A549 (cell line): ENCODE measurements at regions not wholly inside any gene's neighbourhood (a gene's known extent, or its start where the extent isn't known, plus 50 kb on each side); places are given as distances from the start of the nearest gene placed in this dataset.

ENCODE experiments used
- ATAC-seq, 2 experiments: fragments of 200-7000 bp in 1 of 2; fragments of >200 bp in 1 of 2; cut with Nextera tagmentation in 1 of 2; cut with Tn5 transposase in 1 of 2; 3 replicates each; pipeline versions ENCODE4 v1.8.0 to v1.9.1; 2018 to 2020; ENCODE audit warnings: mild to moderate bottlenecking in 1 of 2, moderate library complexity in 1 of 2
- CTCF ChIA-PET: fragments of 300-600 bp; sonication (Branson Sonifier 250); formaldehyde crosslinking; extraction: SDS; loops from one replicate; lab custom pipeline; 2021; ENCODE audit warnings: antibody characterized with exemption, inconsistent platforms; lab: Yijun Ruan, JAX
- POLR2A ChIA-PET: fragments of 350-600 bp; formaldehyde crosslinking; extraction: SDS; loops from one replicate; lab custom pipeline; 2021; ENCODE audit warnings: antibody characterized with exemption, inconsistent platforms; lab: Yijun Ruan, JAX
- DNase-seq, 2 experiments: peaks; one replicate each; pipeline versions ENCODE4 v3.0.0 to v3.0.0-alpha.2; 2011 to 2016; ENCODE audit warnings: low read depth in 1 of 2, low spot score in 1 of 2
- FAIRE-seq: peaks from 2 replicates; lab custom pipeline; 2011; peaks lifted over from hg19 to GRCh38; lab: Jason Lieb, UNC
- H3K27ac ChIP-seq, 2 experiments: fragments of >200 bp; sonication (Bioruptor Twin); formaldehyde crosslinking; 3 replicates each; pipeline ENCODE4 v1.5.1; 2016 to 2017
- H3K4me1 ChIP-seq: fragments of >200 bp; sonication (Bioruptor Twin); formaldehyde crosslinking; 3 replicates; pipeline ENCODE4 v1.6.1; 2016
- H3K4me2 ChIP-seq: fragments of >200 bp; sonication (Bioruptor Twin); formaldehyde crosslinking; 3 replicates; pipeline ENCODE4 v1.6.1; 2016
- H3K4me3 ChIP-seq: fragments of >200 bp; sonication (Bioruptor Twin); formaldehyde crosslinking; 3 replicates; pipeline ENCODE4 v1.5.1; 2016
- H3K9me3 ChIP-seq: fragments of >200 bp; sonication (Bioruptor Twin); formaldehyde crosslinking; 3 replicates; pipeline ENCODE4 v1.6.1; 2016
- CBX2 ChIP-seq: fragments of 200-600 bp; sonication (generic); IDR thresholded peaks from 2 replicates; pipeline ENCODE4 v1.6.1; 2016; ENCODE audit warnings: low read depth, mild to moderate bottlenecking, borderline replicate concordance
- CBX8 ChIP-seq: fragments of 200-600 bp; sonication (generic); IDR thresholded peaks from 2 replicates; pipeline ENCODE4 v1.6.1; 2016
- CEBPB ChIP-seq, 2 experiments: fragments of >200 bp in 1 of 2; sonication (Bioruptor Twin) in 1 of 2; formaldehyde crosslinking in 1 of 2; IDR thresholded peaks; 2 replicates each; pipeline ENCODE4 v1.6.1; 2012 to 2016
- CHD4 ChIP-seq: fragments of 200-600 bp; sonication (generic); IDR thresholded peaks from 2 replicates; pipeline ENCODE4 v1.6.1; 2016; ENCODE audit warnings: antibody characterized with exemption, mild to moderate bottlenecking, borderline replicate concordance
- ESRRA ChIP-seq: fragments of 150-350 bp; IDR thresholded peaks from 2 replicates; pipeline ENCODE4 v1.6.1; 2014; ENCODE audit warnings: mild to moderate bottlenecking, low read length, borderline replicate concordance
- FOSL2 ChIP-seq, 2 experiments: fragments of 450-650 bp in 1 of 2; fragments of >200 bp in 1 of 2; sonication (Bioruptor Twin) in 1 of 2; formaldehyde crosslinking; IDR thresholded peaks; 2 replicates each; pipeline versions ENCODE4 v1.5.0 to v1.6.1; 2016 to 2020; ENCODE audit warnings: mild to moderate bottlenecking in 1 of 2, moderate library complexity in 1 of 2
- GATA3 ChIP-seq: IDR thresholded peaks from 2 replicates; pipeline ENCODE4 v1.6.1; 2012; ENCODE audit warnings: borderline replicate concordance
- HDAC2 ChIP-seq: fragments of 200-600 bp; sonication (generic); IDR thresholded peaks from 2 replicates; pipeline ENCODE4 v1.6.1; 2016
- HOXA7 ChIP-seq: fragments of 250-450 bp; sonication (Bioruptor Pico); IDR thresholded peaks from 2 replicates; pipeline ENCODE4 v1.5.0; 2020; ENCODE audit warnings: mild to moderate bottlenecking, moderate library complexity
- JUNB ChIP-seq: fragments of >200 bp; sonication (Bioruptor Twin); formaldehyde crosslinking; IDR thresholded peaks from 2 replicates; pipeline ENCODE4 v1.6.1; 2016
- MAFK ChIP-seq: fragments of 450-650 bp; IDR thresholded peaks from 2 replicates; pipeline ENCODE4 v1.6.1; 2014; ENCODE audit not compliant: partially characterized antibody
- MAZ ChIP-seq: fragments of 150-350 bp; IDR thresholded peaks from 2 replicates; pipeline ENCODE4 v1.6.1; 2014; ENCODE audit warnings: antibody characterized with exemption, low read depth, low read length, borderline replicate concordance
- NPAS2 ChIP-seq: fragments of 250-450 bp; sonication (Bioruptor Pico); IDR thresholded peaks from 2 replicates; pipeline ENCODE4 v1.8.0; 2022; ENCODE audit warnings: mild to moderate bottlenecking, moderate library complexity, borderline replicate concordance
- NR3C1 ChIP-seq: fragments of >200 bp; sonication (Bioruptor Twin); formaldehyde crosslinking; IDR thresholded peaks from 3 replicates; pipeline ENCODE4 v1.6.1; 2017
- POLR2AphosphoS2 ChIP-seq: conservative IDR thresholded peaks from 2 replicates; pipeline ENCODE4 v1.6.1; 2012; ENCODE audit warnings: low read length, improper control_type of control experiment, inconsistent platforms
- RARB ChIP-seq: fragments of 250-450 bp; sonication (Bioruptor Pico); IDR thresholded peaks from 2 replicates; pipeline ENCODE4 v1.8.0; 2021; ENCODE audit warnings: mild to moderate bottlenecking, moderate library complexity
- RCOR1 ChIP-seq: fragments of 150-350 bp; IDR thresholded peaks from 2 replicates; pipeline ENCODE4 v1.6.1; 2014; ENCODE audit warnings: antibody characterized with exemption, low read length, low read depth
- RFX5 ChIP-seq: fragments of 450-650 bp; IDR thresholded peaks from 2 replicates; pipeline ENCODE4 v1.7.1; 2014; ENCODE audit warnings: antibody characterized with exemption, mild to moderate bottlenecking, moderate library complexity
- RNF2 ChIP-seq: fragments of 200-600 bp; sonication (generic); IDR thresholded peaks from 2 replicates; pipeline ENCODE4 v1.6.1; 2016; ENCODE audit warnings: low read depth, mild to moderate bottlenecking, antibody characterized with exemption, moderate library complexity, borderline replicate concordance
- USF2 ChIP-seq: fragments of 450-650 bp; IDR thresholded peaks from 2 replicates; pipeline ENCODE4 v1.6.1; 2014; ENCODE audit warnings: antibody characterized with exemption
- ZSCAN20 ChIP-seq: fragments of 250-450 bp; sonication (Bioruptor Pico); IDR thresholded peaks from 2 replicates; pipeline ENCODE4 v1.8.0; 2022; ENCODE audit warnings: mild to moderate bottlenecking, moderate library complexity
- WGBS: methylation state at CpG from one replicate; pipeline ENCODE4 v1.1.6; 2017; ENCODE audit errors: missing lambda C conversion rate; 5-methylcytosine and 5-hydroxymethylcytosine counted together
- TF ChIP-seq, protein P1 (sequence below): fragments of >200 bp; sonication (Bioruptor Twin); formaldehyde crosslinking; IDR thresholded peaks from 3 replicates; pipeline ENCODE4 v1.5.1; 2016
- TF ChIP-seq, protein P2 (sequence below): IDR thresholded peaks from 2 replicates; pipeline ENCODE4 v1.6.1; 2012; ENCODE audit warnings: low read depth, borderline replicate concordance

- no peak for TF ChIP-seq ZSCAN20 (CRISPR knock-in tag)
- TF ChIP-seq HDAC2: no peak
- TF ChIP-seq RCOR1: no peak
- TF ChIP-seq NPAS2 (CRISPR knock-in tag): no peak
Measured at GRCh38 chr1:177820213-177820612, 149.6 kb downstream of the SEC16B start (continued).

DNA sequence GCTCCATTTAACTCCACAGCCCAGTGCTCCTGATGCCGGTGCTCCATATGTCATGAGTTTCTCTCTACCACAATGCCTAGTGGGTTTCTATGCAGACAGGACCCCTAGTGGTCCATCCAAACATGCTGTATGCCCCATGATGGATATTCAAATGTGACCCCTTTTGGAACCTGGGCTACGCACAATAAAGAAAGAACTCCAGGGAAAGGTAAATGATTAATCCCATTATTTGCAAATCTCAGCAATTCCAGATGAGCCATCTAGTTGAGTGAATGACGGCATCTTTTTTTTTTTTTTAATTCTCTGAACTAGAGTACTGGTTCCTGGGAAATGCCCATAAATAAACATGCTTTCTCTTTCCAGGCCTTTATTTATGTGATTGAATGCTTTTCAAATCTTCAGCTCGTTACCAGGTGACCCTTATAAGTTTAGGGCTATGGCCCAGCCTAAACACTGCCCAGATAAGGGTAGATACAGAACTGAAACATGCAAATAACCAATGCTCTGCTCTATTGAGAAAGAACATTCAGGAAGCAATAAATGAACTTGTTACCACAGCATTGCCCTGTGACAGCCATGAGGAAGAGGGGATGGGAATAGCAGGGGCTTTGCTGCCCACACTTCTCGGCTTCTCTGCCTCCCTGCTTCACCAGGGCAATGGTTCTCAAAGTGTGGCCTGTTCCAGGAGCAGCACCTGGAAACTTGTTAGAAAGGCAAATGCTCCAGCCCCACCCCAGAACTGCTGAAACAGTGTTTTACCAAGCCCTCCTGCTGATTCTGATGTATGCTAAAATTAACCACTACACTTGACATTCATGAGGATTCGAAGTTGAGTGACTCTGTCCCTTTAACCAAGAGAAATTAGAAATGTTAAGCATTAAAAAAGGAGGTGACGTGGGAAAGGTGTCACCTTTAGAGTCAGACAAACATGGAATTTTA is 151.7 kb downstream of the SEC16B start:
- no peak overlapping the region for H3K4me2 ChIP-seq
- DNase-seq: no peak
- CTCF ChIA-PET: interaction anchor here (0.6 kb wide), 1 partner anchor 78 kb away, joined by 3 read pairs; no protein-coding TSS in a partner anchor
- TF ChIP-seq CEBPB (IDR thresholded peaks at IDR 0.05) (no peak), MAFK (peak; percentile 26), ESRRA (no peak)
- TF ChIP-seq, protein P1, sequence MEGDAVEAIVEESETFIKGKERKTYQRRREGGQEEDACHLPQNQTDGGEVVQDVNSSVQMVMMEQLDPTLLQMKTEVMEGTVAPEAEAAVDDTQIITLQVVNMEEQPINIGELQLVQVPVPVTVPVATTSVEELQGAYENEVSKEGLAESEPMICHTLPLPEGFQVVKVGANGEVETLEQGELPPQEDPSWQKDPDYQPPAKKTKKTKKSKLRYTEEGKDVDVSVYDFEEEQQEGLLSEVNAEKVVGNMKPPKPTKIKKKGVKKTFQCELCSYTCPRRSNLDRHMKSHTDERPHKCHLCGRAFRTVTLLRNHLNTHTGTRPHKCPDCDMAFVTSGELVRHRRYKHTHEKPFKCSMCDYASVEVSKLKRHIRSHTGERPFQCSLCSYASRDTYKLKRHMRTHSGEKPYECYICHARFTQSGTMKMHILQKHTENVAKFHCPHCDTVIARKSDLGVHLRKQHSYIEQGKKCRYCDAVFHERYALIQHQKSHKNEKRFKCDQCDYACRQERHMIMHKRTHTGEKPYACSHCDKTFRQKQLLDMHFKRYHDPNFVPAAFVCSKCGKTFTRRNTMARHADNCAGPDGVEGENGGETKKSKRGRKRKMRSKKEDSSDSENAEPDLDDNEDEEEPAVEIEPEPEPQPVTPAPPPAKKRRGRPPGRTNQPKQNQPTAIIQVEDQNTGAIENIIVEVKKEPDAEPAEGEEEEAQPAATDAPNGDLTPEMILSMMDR: no peak
- no peak overlapping the region for H3K4me3 ChIP-seq
- no peak for FAIRE-seq
- no peaks in the 10 kb centered on the region for H3K9me3 ChIP-seq
- ATAC-seq: no peak
- WGBS: 16% methylated on average over 7 of the region's 7 CpGs
- no peak overlapping the region for H3K27ac ChIP-seq
- H3K4me1 ChIP-seq: no peaks in the 10 kb centered on the region
- POLR2A ChIA-PET: no interaction called here

DNA sequence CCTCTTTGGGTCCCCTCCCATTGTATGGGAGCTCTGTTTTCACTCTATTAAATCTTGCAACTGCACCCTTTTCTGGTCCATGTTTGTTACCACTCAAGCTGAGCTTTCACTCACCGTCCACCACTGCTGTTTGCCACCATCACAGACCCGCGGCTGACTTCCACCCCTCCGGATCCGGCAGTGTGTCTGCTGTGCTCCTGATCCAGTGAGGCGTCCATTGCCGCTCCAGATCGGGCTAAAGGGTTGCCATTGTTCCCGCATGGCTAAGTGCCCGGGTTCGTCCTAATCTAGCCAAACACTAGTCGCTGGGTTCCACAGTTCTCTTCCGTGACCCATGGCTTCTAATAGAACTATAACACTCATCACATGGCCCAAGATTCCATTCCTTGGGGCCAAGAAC is 157.2 kb downstream of the SEC16B start:
- H3K27ac ChIP-seq: no peak overlapping the region
- FAIRE-seq (no peak), DNase-seq (no peak), ATAC-seq (no peak)
- no peaks in the 10 kb centered on the region for H3K9me3 ChIP-seq
- H3K4me2 ChIP-seq: no peak overlapping the region
- WGBS: 20% methylated on average over 11 of the region's 13 CpGs
- H3K4me1 ChIP-seq: no peaks in the 10 kb centered on the region
- TF ChIP-seq RNF2: no peak
- no peak for TF ChIP-seq CHD4
- TF ChIP-seq CBX8: no peak
- no peak for TF ChIP-seq FOSL2 (IDR thresholded peaks at IDR 0.05)
- TF ChIP-seq FOSL2 (CRISPR knock-in tag; IDR thresholded peaks at IDR 0.05): no peak
- TF ChIP-seq CEBPB (IDR thresholded peaks at IDR 0.05): no peak
- TF ChIP-seq CBX2: no peak
- no peak for TF ChIP-seq RARB
- no peak for TF ChIP-seq USF2
- no peak for TF ChIP-seq GATA3
- TF ChIP-seq JUNB: no peak
- TF ChIP-seq, protein P2, sequence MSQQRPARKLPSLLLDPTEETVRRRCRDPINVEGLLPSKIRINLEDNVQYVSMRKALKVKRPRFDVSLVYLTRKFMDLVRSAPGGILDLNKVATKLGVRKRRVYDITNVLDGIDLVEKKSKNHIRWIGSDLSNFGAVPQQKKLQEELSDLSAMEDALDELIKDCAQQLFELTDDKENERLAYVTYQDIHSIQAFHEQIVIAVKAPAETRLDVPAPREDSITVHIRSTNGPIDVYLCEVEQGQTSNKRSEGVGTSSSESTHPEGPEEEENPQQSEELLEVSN: no peak
- TF ChIP-seq RFX5: no peak
- no peak for TF ChIP-seq NR3C1
- TF ChIP-seq POLR2AphosphoS2: no peak
- no peak for TF ChIP-seq MAZ
- no peak for TF ChIP-seq HOXA7 (CRISPR knock-in tag)
- POLR2A ChIA-PET: no interaction called here
- CTCF ChIA-PET: no interaction called here
- no peak overlapping the region for H3K4me3 ChIP-seq
